ENCODE measurements at regions not wholly inside any gene's neighbourhood (a gene's known extent, or its start where the extent isn't known, plus 50 kb on each side); places are given as distances from the start of the nearest gene placed in this dataset.

DNA sequence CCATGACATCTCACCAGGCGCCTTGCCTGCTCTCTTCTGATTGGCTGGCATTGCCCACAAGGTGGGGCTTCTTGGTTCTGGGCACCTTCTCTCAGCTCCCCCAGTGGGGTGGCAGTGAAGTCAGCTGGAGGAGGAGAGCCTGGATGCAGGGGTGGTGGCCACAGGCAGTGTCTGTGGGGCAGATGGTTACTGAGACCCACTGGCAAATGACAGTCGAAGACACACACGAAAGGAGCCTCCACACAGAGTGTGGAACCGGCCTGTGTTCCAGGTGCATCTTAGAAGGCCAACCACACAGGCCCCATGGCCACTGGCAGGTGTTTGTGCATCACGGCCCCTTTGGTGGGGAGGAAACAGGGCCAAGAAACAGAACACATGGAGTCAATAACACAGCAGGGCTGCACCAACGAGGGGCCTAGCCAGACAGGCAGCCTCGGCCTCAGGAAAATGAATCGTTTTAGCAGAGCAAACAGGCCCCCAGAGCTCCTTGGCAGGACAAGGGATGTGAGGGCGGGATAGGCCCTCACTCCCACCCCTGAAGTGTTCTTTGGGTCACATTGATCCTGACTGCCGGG, 683.4 kb downstream of the TBC1D22A start:
- ChIA-PET CTCF (no interaction called here), POLR2A (no interaction called here)
- Histone ChIP-seq H3K36me3 (ENCODE audit: control insufficient read depth, insufficient read depth, low read length) (no peaks in the 10 kb centered on the region), H3K4me3 (ENCODE audit: low read depth, low read length) (no peak overlapping the region), H3K27me3 (ENCODE audit: control insufficient read depth, insufficient read depth, low read length) (no peaks in the 10 kb centered on the region)
- DNase-seq (ENCODE audit: low read depth) = no peak
- TF ChIP-seq, protein P1, sequence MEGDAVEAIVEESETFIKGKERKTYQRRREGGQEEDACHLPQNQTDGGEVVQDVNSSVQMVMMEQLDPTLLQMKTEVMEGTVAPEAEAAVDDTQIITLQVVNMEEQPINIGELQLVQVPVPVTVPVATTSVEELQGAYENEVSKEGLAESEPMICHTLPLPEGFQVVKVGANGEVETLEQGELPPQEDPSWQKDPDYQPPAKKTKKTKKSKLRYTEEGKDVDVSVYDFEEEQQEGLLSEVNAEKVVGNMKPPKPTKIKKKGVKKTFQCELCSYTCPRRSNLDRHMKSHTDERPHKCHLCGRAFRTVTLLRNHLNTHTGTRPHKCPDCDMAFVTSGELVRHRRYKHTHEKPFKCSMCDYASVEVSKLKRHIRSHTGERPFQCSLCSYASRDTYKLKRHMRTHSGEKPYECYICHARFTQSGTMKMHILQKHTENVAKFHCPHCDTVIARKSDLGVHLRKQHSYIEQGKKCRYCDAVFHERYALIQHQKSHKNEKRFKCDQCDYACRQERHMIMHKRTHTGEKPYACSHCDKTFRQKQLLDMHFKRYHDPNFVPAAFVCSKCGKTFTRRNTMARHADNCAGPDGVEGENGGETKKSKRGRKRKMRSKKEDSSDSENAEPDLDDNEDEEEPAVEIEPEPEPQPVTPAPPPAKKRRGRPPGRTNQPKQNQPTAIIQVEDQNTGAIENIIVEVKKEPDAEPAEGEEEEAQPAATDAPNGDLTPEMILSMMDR (IDR thresholded peaks at IDR 0.05; ENCODE audit: insufficient read depth, low read depth, low read length) = no peak

DNA sequence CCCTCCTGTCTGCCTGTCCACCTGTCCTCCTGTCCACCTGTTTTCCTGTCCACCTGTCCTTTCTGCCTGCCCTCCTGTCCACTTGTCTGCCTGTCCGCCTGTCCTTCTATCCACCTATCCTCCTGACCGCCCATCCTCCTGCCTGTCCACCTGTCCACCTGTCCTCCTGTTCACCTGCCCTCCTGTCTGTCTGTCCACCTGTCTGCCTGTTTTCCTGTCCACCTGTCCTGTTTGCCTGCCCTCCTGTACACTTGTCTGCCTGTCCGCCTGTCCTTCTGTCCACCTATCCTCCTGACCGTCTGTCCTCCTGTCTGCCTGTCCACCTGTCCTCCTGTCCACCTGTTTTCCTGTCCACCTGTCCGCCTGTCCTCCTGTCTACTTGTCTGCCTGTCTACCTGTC, 682.8 kb downstream of the TBC1D22A start:
- POLR2A ChIA-PET = no interaction called here
- DNase-seq (ENCODE audit: low read depth) = no peak
- CTCF ChIA-PET = no interaction called here
- Histone ChIP-seq H3K36me3 (ENCODE audit: control insufficient read depth, insufficient read depth, low read length) (no peaks in the 10 kb centered on the region), H3K27me3 (ENCODE audit: control insufficient read depth, insufficient read depth, low read length) (no peaks in the 10 kb centered on the region), H3K4me3 (ENCODE audit: low read depth, low read length) (no peak overlapping the region)
- TF ChIP-seq, protein P1 (IDR thresholded peaks at IDR 0.05; ENCODE audit: insufficient read depth, low read depth, low read length) = no peak

DNA sequence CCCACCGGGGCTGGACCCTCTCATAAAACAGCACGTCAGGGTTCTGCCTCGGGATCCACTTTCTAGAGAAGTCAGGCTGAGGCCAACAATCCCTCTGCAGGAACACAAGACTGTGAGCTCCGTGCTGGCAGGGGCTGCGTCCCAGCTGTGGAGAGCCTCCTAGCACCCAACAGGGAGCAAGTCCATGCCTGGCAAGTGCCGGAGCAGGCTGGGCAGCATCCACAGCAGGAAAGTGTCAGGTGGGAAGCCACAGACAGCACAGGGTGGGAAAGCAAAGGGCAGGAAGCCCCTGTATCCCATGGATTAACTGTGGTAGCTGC, 682.3 kb downstream of the TBC1D22A start:
- no peak for DNase-seq (ENCODE audit: low read depth)
- no peaks in the 10 kb centered on the region for H3K27me3 ChIP-seq (ENCODE audit: control insufficient read depth, insufficient read depth, low read length)
- TF ChIP-seq, protein P1 (IDR thresholded peaks at IDR 0.05; ENCODE audit: insufficient read depth, low read depth, low read length) = no peak
- CTCF ChIA-PET = no interaction called here
- POLR2A ChIA-PET = no interaction called here
- H3K4me3 ChIP-seq (ENCODE audit: low read depth, low read length) = no peak overlapping the region
- H3K36me3 ChIP-seq (ENCODE audit: control insufficient read depth, insufficient read depth, low read length) = no peaks in the 10 kb centered on the region

DNA sequence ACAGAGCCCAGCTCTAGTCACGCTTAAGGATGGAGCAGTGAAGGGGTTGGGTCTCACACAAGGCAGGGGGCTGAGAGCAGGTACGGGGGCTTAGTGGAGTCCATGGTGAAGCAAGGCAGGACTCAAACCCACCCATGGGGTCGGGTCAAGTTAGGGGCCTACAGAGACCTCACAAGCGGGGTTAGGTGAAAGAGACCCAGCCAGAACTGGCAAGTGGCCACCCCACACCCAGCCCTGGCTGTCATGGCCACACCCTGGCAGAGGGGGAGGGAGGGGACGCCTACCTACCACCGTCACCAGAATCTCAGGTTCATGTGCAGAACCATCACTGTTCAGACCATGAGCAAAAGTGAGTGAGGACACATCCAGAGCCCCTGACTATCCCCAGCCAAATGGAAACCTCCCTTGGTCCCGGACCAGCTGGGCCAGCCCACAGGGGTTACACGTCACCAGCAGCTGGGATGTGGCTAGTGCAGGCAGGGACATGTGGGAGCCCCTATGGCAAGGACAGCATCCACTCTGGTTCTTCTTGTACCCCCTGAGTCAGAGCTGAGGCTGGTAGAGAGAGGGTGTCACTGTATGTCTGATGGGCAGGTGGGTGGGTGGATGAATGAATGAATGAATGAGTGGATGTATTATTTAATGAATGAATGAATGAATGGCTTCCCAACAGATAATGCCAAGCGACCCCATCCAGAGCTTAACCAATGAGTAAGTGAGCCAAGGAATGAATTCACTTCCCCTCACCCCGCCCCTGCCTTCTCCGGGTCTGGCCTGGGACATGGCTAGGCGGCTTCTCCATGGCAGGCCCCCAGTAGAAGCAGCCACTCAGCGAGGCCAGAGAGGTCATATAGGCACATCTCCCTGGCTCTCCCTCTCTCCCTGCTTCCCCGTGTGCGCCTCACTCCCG, 681.6 kb downstream of the TBC1D22A start:
- Histone ChIP-seq H3K4me3 (ENCODE audit: low read depth, low read length) (no peak overlapping the region), H3K27me3 (ENCODE audit: control insufficient read depth, insufficient read depth, low read length) (no peaks in the 10 kb centered on the region), H3K36me3 (ENCODE audit: control insufficient read depth, insufficient read depth, low read length) (no peaks in the 10 kb centered on the region)
- TF ChIP-seq, protein P1 (IDR thresholded peaks at IDR 0.05; ENCODE audit: insufficient read depth, low read depth, low read length) = no peak
- CTCF ChIA-PET = no interaction called here
- no peak for DNase-seq (ENCODE audit: low read depth)
- POLR2A ChIA-PET = no interaction called here

DNA sequence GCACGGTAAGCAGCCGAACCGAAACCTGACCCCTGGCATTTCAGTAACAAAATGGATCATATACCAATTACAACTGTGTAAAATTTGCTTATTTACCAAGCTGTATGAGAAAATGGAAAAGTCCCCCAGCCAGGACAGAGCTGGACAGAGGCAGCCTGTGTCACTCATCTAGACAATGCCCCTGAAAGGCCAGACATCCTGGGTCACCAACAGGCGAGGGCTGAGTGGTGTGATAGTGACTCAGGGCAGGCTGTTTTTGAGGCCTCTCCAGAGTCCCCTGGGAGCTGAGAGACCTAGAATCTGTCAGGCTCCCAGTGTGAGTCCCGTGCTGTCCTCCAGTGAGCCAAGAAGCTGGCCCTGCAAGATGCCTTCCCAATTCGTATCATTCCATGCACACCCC, 680.4 kb downstream of the TBC1D22A start:
- no peak for DNase-seq (ENCODE audit: low read depth)
- H3K27me3 ChIP-seq (ENCODE audit: control insufficient read depth, insufficient read depth, low read length) = no peaks in the 10 kb centered on the region
- ChIA-PET CTCF (no interaction called here), POLR2A (no interaction called here)
- H3K36me3 ChIP-seq (ENCODE audit: control insufficient read depth, insufficient read depth, low read length) = no peaks in the 10 kb centered on the region
- TF ChIP-seq, protein P1 (IDR thresholded peaks at IDR 0.05; ENCODE audit: insufficient read depth, low read depth, low read length) = no peak
- H3K4me3 ChIP-seq (ENCODE audit: low read depth, low read length) = no peak overlapping the region

All from BJ (cell line).